Liver (tissue), 3 donors: ENCODE measurements at regions not wholly inside any gene's neighbourhood (a gene's known extent, or its start where the extent isn't known, plus 50 kb on each side); places are given as distances from the start of the nearest gene placed in this dataset.

ENCODE experiments used
- EGR1 ChIP-seq, 2 donors: IDR thresholded peaks; 2 replicates each; pipeline ENCODE4 v1.6.1; 2016 to 2018; ENCODE audit warnings: antibody characterized with exemption in 2 of 2, low read depth in 2 of 2
- FOXA1 ChIP-seq: IDR thresholded peaks from 2 replicates; pipeline ENCODE4 v1.6.1; 2016; ENCODE audit warnings: antibody characterized with exemption
- GABPA ChIP-seq, 2 donors: IDR thresholded peaks in 1 of 2; conservative IDR thresholded peaks in 1 of 2; 2 replicates each; pipeline ENCODE4 v1.6.1; 2016; ENCODE audit warnings: antibody characterized with exemption in 2 of 2, mild to moderate bottlenecking in 1 of 2, moderate library complexity in 1 of 2
- HNF4A ChIP-seq, 2 donors: conservative IDR thresholded peaks; 2 replicates each; pipeline ENCODE4 v1.6.1; 2016; ENCODE audit warnings: antibody characterized with exemption in 2 of 2, mild to moderate bottlenecking in 2 of 2
- JUND ChIP-seq, 2 donors: IDR thresholded peaks; 2 replicates each; pipeline ENCODE4 v1.6.1; 2016; ENCODE audit warnings: antibody characterized with exemption in 2 of 2
- RAD21 ChIP-seq, 2 donors: IDR thresholded peaks; 2 replicates each; pipeline ENCODE4 v1.6.1; 2016; ENCODE audit warnings: antibody characterized with exemption in 2 of 2, mild to moderate bottlenecking in 2 of 2
- RXRA ChIP-seq, 2 donors: IDR thresholded peaks; 2 replicates each; pipeline ENCODE4 v1.6.1; 2017 to 2018; ENCODE audit warnings: antibody characterized with exemption in 2 of 2, mild to moderate bottlenecking in 1 of 2
- SP1 ChIP-seq: IDR thresholded peaks from 2 replicates; pipeline ENCODE4 v1.6.1; 2018; ENCODE audit warnings: antibody characterized with exemption, mild to moderate bottlenecking
- TAF1 ChIP-seq: conservative IDR thresholded peaks from 2 replicates; pipeline ENCODE4 v1.6.1; 2016; ENCODE audit warnings: antibody characterized with exemption, mild to moderate bottlenecking
- YY1 ChIP-seq: IDR thresholded peaks from 2 replicates; pipeline ENCODE4 v1.6.1; 2016; ENCODE audit warnings: antibody characterized with exemption, mild to moderate bottlenecking
- TF ChIP-seq, protein P1 (sequence below): fragments of 150-350 bp; IDR thresholded peaks from 2 replicates; pipeline ENCODE4 v1.5.1; 2017; ENCODE audit warnings: improper control_type of control experiment, low read depth, low read length; ENCODE audit not compliant: missing input control
- TF ChIP-seq, protein P2 (sequence below): IDR thresholded peaks from 2 replicates; pipeline ENCODE4 v1.6.1; 2016; ENCODE audit warnings: antibody characterized with exemption
- TF ChIP-seq, protein P3 (sequence below): IDR thresholded peaks from 2 replicates; pipeline ENCODE4 v1.6.1; 2016; ENCODE audit warnings: antibody characterized with exemption, mild to moderate bottlenecking
- donor health status: healthy.
- donor health status: healthy.

DNA sequence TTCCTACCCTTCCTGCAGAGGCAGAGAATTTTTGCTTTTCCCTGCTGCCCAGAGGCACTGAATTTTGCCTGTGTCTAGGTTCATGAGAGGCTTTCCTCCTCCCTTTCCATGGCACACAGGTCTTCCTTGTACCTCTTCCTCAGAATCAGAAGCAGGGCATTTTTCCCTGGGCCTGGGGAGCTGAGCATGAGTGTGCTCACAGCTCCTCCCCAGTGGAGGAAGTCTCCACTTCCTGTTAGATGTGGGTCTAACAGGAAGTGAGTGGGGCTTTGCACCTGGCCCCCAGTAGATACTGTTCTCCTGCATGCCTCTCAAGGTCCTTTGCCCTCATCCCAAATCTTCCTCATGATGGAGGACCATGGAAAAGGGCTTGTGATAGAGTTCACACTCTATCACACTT lies 297.2 kb upstream of the FIGN start:
- TF ChIP-seq RAD21 (IDR thresholded peaks at IDR 0.05) (no peak), EGR1 (IDR thresholded peaks at IDR 0.05; ENCODE audit: low read depth in 2 of 2) (no peak), GABPA (IDR thresholded peaks at IDR 0.05 in 1 of 2, conservative IDR thresholded peaks at IDR 0.05 in 1 of 2) (no peak), RXRA (IDR thresholded peaks at IDR 0.05) (no peak), HNF4A (conservative IDR thresholded peaks at IDR 0.05) (no peak), FOXA1 (no peak), TAF1 (no peak), JUND (IDR thresholded peaks at IDR 0.05) (no peak), SP1 (no peak), YY1 (no peak)
- TF ChIP-seq, protein P1, sequence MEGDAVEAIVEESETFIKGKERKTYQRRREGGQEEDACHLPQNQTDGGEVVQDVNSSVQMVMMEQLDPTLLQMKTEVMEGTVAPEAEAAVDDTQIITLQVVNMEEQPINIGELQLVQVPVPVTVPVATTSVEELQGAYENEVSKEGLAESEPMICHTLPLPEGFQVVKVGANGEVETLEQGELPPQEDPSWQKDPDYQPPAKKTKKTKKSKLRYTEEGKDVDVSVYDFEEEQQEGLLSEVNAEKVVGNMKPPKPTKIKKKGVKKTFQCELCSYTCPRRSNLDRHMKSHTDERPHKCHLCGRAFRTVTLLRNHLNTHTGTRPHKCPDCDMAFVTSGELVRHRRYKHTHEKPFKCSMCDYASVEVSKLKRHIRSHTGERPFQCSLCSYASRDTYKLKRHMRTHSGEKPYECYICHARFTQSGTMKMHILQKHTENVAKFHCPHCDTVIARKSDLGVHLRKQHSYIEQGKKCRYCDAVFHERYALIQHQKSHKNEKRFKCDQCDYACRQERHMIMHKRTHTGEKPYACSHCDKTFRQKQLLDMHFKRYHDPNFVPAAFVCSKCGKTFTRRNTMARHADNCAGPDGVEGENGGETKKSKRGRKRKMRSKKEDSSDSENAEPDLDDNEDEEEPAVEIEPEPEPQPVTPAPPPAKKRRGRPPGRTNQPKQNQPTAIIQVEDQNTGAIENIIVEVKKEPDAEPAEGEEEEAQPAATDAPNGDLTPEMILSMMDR, result no peak
- TF ChIP-seq, protein P2, sequence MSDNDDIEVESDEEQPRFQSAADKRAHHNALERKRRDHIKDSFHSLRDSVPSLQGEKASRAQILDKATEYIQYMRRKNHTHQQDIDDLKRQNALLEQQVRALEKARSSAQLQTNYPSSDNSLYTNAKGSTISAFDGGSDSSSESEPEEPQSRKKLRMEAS, result no peak
- TF ChIP-seq, protein P3, sequence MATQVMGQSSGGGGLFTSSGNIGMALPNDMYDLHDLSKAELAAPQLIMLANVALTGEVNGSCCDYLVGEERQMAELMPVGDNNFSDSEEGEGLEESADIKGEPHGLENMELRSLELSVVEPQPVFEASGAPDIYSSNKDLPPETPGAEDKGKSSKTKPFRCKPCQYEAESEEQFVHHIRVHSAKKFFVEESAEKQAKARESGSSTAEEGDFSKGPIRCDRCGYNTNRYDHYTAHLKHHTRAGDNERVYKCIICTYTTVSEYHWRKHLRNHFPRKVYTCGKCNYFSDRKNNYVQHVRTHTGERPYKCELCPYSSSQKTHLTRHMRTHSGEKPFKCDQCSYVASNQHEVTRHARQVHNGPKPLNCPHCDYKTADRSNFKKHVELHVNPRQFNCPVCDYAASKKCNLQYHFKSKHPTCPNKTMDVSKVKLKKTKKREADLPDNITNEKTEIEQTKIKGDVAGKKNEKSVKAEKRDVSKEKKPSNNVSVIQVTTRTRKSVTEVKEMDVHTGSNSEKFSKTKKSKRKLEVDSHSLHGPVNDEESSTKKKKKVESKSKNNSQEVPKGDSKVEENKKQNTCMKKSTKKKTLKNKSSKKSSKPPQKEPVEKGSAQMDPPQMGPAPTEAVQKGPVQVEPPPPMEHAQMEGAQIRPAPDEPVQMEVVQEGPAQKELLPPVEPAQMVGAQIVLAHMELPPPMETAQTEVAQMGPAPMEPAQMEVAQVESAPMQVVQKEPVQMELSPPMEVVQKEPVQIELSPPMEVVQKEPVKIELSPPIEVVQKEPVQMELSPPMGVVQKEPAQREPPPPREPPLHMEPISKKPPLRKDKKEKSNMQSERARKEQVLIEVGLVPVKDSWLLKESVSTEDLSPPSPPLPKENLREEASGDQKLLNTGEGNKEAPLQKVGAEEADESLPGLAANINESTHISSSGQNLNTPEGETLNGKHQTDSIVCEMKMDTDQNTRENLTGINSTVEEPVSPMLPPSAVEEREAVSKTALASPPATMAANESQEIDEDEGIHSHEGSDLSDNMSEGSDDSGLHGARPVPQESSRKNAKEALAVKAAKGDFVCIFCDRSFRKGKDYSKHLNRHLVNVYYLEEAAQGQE, result no peak
